ENCODE measurements at regions not wholly inside any gene's neighbourhood (a gene's known extent, or its start where the extent isn't known, plus 50 kb on each side); places are given as distances from the start of the nearest gene placed in this dataset.

DNA sequence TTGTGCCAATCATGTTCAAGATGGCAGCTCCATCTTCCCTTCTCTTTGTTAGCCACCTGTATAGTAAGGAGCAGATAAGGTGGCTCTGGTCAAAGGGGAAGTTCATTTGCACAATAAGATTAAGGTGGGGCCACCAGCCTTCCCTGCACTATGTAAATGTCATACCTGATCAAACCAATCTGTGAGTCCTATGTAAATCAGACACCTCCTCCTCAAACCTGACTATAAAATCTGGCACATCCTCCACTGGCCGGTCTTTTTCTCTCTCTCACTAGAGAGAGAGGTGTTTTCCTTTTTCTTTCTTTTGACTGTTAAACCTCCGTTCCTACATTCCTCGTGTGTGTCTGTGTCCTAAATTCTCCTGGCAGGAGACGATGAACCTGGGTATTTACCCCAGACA is 572.5 kb upstream of the AADAT start:
- no peak for TF ChIP-seq CTCF (IDR thresholded peaks at IDR 0.05)
- no peak for TF ChIP-seq EZH2 (IDR thresholded peaks at IDR 0.05; ENCODE audit: borderline replicate concordance, insufficient read depth, low read depth, low read length, poor library complexity, severe bottlenecking)
